ENCODE measurements at regions not wholly inside any gene's neighbourhood (a gene's known extent, or its start where the extent isn't known, plus 50 kb on each side); places are given as distances from the start of the nearest gene placed in this dataset.
"Not testable (repeated sequence)": the region's sequence is repeated elsewhere in the genome, so short reads cannot be mapped to it uniquely, and the experiment has no call there.

GRCh38 chr6:14501240-14501639 lies 383.7 kb downstream of the CD83 start:
- DNase-seq, result peak; percentile 18

GRCh38 chr6:14501914-14502313 lies 384.3 kb downstream of the CD83 start:
- DNase-seq, result no peak

DNA sequence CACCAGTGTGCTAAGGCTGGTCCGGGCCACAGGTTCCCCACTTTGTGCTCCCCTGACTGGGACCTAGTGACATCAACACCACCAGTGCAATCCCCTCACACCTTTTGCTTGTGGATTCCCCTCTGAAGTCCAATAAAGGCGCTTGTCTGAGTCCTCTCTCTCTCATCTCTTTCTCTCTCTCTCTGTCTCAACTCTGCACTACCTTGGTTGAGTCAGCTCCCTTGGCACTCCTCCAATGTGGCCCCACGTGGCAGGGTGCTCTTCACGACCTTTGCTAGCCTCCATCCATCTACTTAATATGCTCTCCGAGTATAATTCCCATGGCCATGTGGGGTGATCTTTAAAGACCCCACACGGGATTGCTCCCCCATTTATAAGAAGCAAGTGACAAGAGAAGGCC lies 385.0 kb downstream of the CD83 start:
- no peak for DNase-seq

- DNase-seq, result no peak
These were observed 387.8 kb downstream of the CD83 start for GRCh38 chr6:14505401-14505800.

- peak; percentile 53 for DNase-seq
These were observed 389.2 kb downstream of the CD83 start for GRCh38 chr6:14506656-14507246.

GRCh38 chr6:14509120-14509519 lies 391.5 kb downstream of the CD83 start:
- no peak for DNase-seq

DNA sequence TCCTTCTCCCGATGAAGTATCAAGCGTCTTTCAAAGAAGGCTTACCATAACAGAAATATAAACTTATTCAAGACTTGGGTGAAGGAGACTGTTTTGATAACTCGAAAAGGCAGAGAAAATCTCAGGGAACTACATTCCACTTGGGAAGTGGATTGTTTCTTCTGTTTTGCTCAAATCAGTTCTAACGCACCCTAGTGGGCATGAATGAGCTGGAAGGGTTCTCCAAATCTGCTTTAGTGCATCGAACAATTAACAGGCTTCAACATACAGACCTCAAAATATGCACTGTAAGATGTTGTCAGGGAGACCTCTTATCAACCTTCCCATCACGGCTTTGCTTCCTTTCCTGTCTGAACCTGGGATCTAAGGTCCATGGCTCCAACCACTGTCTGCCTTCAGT lies 392.5 kb downstream of the CD83 start:
- DNase-seq, result peak; percentile 13

DNA sequence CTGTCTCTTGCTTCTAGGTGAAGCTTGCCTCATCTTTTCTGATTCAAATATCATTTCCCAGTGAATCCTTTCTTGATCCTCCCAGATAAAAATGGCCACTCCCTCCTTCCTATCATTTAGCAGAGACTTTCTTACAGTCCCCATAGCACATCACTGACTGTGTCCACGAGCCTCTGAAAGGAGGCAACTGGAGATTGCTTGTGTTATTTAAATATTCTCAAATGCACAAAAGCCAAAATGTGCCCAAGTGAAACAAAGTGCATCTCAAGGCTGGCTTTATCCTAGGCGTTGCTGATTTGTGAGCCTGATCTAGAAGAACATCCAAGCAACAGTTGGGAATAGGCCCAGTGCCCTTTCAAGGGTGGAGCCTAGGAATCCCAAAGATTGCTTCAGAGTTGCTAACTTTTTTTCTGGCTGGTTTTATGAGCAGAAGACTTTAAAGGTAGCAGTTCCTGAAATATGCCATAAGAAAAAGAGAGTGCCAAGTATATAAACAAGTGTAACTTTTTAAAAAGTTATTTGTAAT lies 393.6 kb downstream of the CD83 start:
- DNase-seq, result no peak

DNA sequence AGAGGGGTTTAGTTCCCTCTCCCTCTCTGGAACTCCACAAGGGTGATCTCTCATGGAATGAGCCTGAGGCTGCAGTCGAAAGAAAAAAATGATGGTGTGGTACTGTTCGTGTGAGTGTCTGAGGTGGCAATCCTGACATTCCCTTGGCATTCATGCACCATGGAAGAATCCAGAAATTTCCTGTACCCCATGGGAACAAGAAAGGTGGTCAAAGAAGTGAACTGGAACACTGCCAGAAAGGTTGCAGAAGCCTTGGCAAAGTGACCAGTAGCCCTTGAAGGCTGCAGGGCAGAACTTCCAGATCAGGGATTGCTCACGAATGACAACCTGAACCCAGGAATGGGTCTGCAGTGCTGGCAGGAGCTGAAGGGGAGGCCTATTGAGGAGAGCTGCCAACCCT lies 394.7 kb downstream of the CD83 start:
- no peak for DNase-seq

- DNase-seq, result no peak
These were observed 396.2 kb downstream of the CD83 start for GRCh38 chr6:14513496-14514393.

DNA sequence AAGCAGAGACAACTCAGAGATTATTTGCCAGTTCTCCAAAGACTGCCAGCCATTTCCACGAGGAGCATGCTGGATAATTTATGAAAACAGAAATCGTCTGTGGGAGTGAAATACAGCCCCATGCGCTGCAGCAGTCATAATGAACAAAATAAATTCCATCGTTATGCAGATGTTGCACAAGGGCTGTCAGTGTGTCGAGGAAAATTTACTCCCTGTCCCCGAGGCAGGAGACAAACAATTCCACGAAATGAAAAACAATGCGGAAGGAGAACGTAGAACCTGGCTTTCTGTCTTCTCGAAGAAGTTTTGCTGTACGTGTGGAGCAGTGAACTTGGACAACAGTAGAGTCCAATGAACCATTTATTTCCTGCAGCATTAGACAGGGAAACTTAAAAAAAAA lies 399.4 kb downstream of the CD83 start:
- no peak for DNase-seq

- no peak for DNase-seq
These were observed 400.0 kb downstream of the CD83 start for GRCh38 chr6:14517516-14518105.

DNA sequence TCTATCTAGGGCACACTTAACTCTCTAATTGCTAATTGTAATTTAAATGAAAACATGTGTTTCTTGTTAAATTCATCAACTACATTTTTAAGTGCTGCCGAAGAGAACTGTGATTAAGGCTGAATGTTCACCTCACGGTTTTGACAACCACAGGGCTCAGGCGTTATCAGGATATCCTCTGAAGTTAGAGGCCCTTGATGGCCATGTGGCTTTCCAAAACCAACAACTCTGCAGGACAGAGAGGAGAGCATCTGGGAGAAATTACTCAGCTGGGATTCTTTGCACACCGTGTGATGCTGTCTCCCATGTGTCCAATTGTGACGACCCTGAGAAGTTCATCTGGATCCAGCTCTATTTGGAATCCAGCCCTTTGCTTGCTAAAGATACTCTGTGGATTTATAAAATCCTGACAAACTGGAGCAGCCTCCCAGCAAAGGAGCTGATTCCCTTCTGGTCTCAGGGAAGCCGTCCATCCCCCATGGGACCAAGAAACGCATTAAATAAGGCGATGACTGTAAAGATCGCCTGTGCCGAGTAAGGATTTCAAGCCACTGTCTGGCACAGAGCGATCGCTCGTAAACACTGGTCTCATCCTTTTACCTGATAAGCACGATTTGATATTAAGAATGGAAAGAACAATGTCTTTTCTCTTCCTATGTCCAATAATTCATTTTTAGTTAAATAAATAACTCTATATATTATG lies 401.1 kb downstream of the CD83 start:
- peak; percentile 16 for DNase-seq

DNA sequence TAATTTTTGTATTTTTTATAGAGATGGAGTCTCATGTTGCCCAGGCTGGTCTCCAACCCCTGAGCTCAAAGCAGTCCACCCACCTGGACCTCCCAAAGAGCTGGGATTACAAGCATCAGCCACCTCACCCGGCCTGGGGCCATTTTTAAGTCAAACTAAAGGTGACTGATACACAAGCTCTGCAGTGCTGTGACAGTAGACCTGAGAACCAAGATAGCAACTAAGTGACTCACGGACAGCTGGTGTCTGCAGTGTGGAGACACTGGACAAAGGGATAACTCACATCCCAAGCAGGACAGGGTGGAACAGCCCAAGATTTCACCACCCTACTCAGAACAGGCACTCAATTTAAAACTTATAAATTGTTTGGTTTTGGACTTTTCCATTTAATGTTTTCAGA lies 402.5 kb downstream of the CD83 start:
- no peak for DNase-seq

GRCh38 chr6:14520536-14520935 lies 403.0 kb downstream of the CD83 start:
- DNase-seq, result no peak

GRCh38 chr6:14521141-14521540 lies 403.6 kb downstream of the CD83 start:
- DNase-seq, result no peak

DNA sequence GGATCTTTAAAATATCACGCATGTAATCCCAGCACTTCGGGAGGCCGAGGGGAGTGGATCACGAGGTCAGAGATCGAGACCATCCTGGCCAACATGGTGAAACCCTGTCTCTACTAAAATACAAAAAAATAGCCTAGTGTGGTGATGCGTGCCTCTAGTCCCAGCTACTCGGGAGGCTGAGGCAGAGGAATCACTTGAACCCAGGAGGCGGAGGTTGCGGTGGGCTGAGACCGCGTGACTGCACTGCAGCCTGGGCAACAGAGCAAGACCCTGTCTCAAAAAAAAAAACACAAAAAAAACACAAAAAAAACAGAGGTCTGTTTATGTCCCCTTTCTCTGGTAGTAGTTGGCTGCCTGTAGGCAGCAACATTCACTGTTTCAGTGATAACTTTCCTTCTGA lies 404.3 kb downstream of the CD83 start:
- not testable (repeated sequence) for DNase-seq

DNA sequence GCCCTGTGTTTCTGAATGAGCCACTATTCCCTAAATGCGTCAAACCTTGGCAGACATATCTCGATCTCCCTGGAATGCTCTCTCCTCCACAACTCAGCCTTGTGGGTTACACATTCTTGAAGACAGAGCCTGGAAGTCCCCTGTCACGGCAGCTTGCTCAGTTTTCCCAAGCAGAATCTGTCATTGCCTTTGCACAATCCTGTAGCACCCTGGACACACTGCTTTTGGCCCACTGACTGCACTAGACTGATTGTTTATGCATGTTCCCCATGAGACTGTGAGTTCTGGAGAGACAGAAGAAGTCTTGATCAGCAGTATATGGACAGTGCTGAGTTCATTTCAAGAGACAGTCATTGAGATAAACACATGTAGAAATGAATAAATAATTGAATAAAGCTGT lies 406.7 kb downstream of the CD83 start:
- no peak for DNase-seq

- no peak for DNase-seq
These were observed 412.8 kb downstream of the CD83 start for GRCh38 chr6:14530385-14530784.

GRCh38 chr6:14533446-14533845 lies 415.9 kb downstream of the CD83 start:
- DNase-seq, result peak; percentile 24

- no peak for DNase-seq
These were observed 419.5 kb downstream of the CD83 start for GRCh38 chr6:14537030-14537429.

GRCh38 chr6:14540276-14540675 lies 422.7 kb downstream of the CD83 start:
- no peak for DNase-seq

- DNase-seq, result no peak
These were observed 423.4 kb downstream of the CD83 start for GRCh38 chr6:14540810-14541540.

Data from NCI-H69 (cell line).